ENCODE measurements at regions not wholly inside any gene's neighbourhood (a gene's known extent, or its start where the extent isn't known, plus 50 kb on each side); places are given as distances from the start of the nearest gene placed in this dataset.

- no peak for TF ChIP-seq CTCF (IDR thresholded peaks at IDR 0.05; ENCODE audit: borderline replicate concordance, insufficient read depth, low read depth, low read length)
- H3K4me3 ChIP-seq (ENCODE audit: low read depth, low read length): no peak overlapping the region
These were observed 268.6 kb upstream of the RGS18 start for GRCh38 chr1:191889623-191890003.

- no peak for TF ChIP-seq CTCF (IDR thresholded peaks at IDR 0.05; ENCODE audit: borderline replicate concordance, insufficient read depth, low read depth, low read length)
- no peak overlapping the region for H3K4me3 ChIP-seq (ENCODE audit: low read depth, low read length)
These were observed 267.7 kb upstream of the RGS18 start for GRCh38 chr1:191890433-191891088.

GRCh38 chr1:191892716-191893115, 265.5 kb upstream of the RGS18 start:
- TF ChIP-seq CTCF (IDR thresholded peaks at IDR 0.05; ENCODE audit: borderline replicate concordance, insufficient read depth, low read depth, low read length): no peak

GRCh38 chr1:191895049-191895448, 263.2 kb upstream of the RGS18 start:
- H3K4me3 ChIP-seq (ENCODE audit: low read depth, low read length): no peak overlapping the region

More at GRCh38 chr1:191892716-191893115, 265.5 kb upstream of the RGS18 start:
- no peak overlapping the region for H3K4me3 ChIP-seq (ENCODE audit: low read depth, low read length)

GRCh38 chr1:191895462-191896058, 262.7 kb upstream of the RGS18 start:
- TF ChIP-seq CTCF (IDR thresholded peaks at IDR 0.05; ENCODE audit: borderline replicate concordance, insufficient read depth, low read depth, low read length): no peak
- no peak overlapping the region for H3K4me3 ChIP-seq (ENCODE audit: low read depth, low read length)

More at GRCh38 chr1:191895049-191895448, 263.2 kb upstream of the RGS18 start:
- TF ChIP-seq CTCF (IDR thresholded peaks at IDR 0.05; ENCODE audit: borderline replicate concordance, insufficient read depth, low read depth, low read length): no peak

GRCh38 chr1:191897134-191897533, 261.1 kb upstream of the RGS18 start:
- no peak overlapping the region for H3K4me3 ChIP-seq (ENCODE audit: low read depth, low read length)
- TF ChIP-seq CTCF (IDR thresholded peaks at IDR 0.05; ENCODE audit: borderline replicate concordance, insufficient read depth, low read depth, low read length): no peak

GRCh38 chr1:191901651-191902050, 256.6 kb upstream of the RGS18 start:
- no peak overlapping the region for H3K4me3 ChIP-seq (ENCODE audit: low read depth, low read length)
- no peak for TF ChIP-seq CTCF (IDR thresholded peaks at IDR 0.05; ENCODE audit: borderline replicate concordance, insufficient read depth, low read depth, low read length)

Data from GM12875 (cell line).